ENCODE measurements at regions not wholly inside any gene's neighbourhood (a gene's known extent, or its start where the extent isn't known, plus 50 kb on each side); places are given as distances from the start of the nearest gene placed in this dataset.

DNA sequence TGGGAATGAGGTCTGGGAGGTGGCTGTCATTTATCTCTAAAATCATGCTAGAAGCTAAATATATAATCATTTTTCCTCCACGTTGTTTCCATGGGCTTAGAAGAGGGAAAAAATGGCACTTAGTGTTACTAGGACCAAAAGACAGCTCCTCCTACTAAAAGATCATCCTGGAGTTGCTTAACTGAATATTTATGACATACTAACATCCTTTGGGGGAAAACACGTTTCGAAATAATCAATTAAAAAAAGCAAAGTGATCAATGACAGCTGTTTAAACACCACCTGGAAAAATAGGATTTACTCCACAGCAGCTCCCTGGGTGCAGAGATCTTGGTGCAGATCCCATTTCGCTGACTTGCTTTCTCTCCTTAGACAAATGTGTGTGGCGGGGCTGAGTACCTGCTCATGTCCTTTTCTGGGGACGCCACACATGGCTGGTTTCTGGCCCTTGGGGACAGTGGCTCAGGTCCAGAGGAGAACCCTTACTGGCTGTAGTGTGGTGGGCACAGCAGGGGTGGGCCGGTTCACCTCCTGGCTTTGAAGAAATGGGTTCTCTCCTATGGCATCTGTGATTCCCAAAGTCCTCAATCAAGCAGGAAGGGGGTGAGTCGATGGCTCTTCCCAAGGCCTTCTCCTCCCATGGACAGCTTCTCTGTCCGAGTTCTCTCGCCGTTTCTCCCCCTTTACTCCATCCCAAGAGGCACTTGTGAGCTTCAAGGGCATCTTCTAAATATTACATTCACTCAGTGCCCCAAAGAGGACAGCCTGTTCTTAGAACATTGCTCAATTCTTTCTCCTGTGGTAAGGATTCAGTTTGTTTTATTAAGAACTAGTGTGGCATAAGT, 156.4 kb upstream of the KLF14 start:
- H3K9ac ChIP-seq: no peak overlapping the region
- H4K20me1 ChIP-seq: peaks cover 86 to 96% (median 95%) of the 10 kb centered on the region in 11 experiments
- H3K9me3 ChIP-seq (replicated peaks in 1 of 11): no peaks in the 10 kb centered on the region
- peaks cover 66 to 95% (median 90%) of the 10 kb centered on the region in 11 experiments for H3K36me3 ChIP-seq
- no peak for TF ChIP-seq Cebpa-rat (IDR thresholded peaks at IDR 0.05)
- no peak overlapping the region for H3K27ac ChIP-seq
- H3K27me3 ChIP-seq: no peaks in the 10 kb centered on the region
- no peak overlapping the region for H3K4me3 ChIP-seq
- no peak overlapping the region for H3K4me2 ChIP-seq
- peaks cover 31 to 46% (median 40%) of the 10 kb centered on the region in 10 experiments for H3K4me1 ChIP-seq

DNA sequence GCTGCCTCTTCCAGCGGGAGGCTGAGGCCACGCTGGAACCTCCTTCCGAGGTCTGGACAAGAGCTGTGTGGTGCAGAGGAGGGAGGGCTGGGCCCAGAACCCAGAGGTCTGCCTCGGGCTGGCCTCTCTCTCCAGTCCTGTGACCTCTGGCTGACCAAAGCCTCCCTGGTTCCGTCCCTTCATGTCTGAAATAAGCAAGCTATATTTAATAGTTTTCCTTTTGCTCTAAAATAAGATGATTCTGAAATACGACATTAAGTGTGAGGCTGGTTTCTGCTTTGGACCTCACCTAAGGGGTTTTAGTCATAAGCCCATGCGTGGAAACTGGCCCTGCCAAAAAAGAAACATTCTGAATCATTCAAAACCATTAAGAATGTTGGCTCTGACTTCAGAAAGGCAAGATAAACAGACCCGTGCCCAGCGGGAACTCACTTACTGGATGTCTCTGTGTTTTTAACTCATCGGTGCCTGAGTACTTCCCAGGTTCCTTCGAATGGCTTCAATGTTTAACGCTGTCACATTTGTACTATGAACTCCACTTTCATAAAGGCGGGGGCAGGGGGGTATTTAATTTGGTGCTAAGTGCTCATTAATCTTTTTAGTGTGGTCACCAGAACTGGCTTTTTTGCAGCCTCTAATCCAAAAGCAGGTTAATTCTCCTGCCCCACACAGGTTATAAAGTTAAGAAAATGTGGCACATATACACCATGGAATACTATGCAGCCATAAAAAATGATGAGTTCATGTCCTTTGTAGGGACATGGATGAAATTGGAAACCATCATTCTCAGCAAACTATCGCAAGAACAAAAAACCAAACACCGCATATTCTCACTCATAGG, 157.5 kb upstream of the KLF14 start:
- Histone ChIP-seq H3K4me1 (peaks cover 36 to 56% (median 49%) of the 10 kb centered on the region in 10 experiments), H3K9me3 (replicated peaks in 1 of 11) (no peaks in the 10 kb centered on the region), H3K4me3 (no peak overlapping the region), H3K36me3 (peaks cover 67 to 94% (median 88%) of the 10 kb centered on the region in 11 experiments), H3K9ac (no peak overlapping the region), H4K20me1 (peaks cover 86 to 96% (median 95%) of the 10 kb centered on the region in 11 experiments), H3K4me2 (no peak overlapping the region), H3K27me3 (no peaks in the 10 kb centered on the region), H3K27ac (no peak overlapping the region)
- TF ChIP-seq Cebpa-rat (IDR thresholded peaks at IDR 0.05): no peak

DNA sequence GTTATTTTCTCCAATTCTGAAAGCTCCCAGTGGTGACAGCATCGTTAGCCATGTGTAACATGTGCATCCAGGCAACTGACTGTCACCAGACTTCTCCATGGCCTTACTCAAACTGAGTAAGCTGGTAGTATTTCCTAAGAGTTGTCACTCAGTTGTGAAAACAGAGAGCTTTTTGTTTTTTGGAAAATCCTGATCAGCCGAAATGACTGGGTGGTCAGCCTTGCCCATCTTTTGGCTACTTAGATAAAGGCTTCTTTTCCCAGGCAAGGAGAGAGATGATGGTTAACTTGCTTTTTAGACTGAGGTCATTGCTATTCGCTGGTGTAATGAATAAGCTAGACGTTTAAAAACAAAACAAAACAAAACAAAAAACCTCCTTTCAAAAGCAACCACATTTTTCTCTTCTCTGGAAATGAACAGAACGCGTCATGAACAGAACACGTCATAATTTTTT, 159.5 kb upstream of the KLF14 start:
- Histone ChIP-seq H3K9me3 (replicated peaks in 1 of 11) (no peaks in the 10 kb centered on the region), H3K27ac (no peak overlapping the region; a peak in 1 of 22 replicates), H3K9ac (no peak overlapping the region), H3K4me1 (peaks cover 43 to 60% (median 54%) of the 10 kb centered on the region in 10 experiments), H3K36me3 (peaks cover 56 to 91% (median 82%) of the 10 kb centered on the region in 11 experiments), H3K27me3 (no peaks in the 10 kb centered on the region), H4K20me1 (peaks cover 86 to 96% (median 95%) of the 10 kb centered on the region in 11 experiments), H3K4me3 (no peak overlapping the region), H3K4me2 (peak overlapping the region in 6 of 11 experiments; percentile 31 to 77 (median 60); a peak in 6 of 22 replicates)
- TF ChIP-seq Cebpa-rat (IDR thresholded peaks at IDR 0.05): no peak

- TF ChIP-seq Cebpa-rat (IDR thresholded peaks at IDR 0.05): no peak
- H3K9ac ChIP-seq: peak overlapping the region in 2 of 11 experiments; percentile 17 to 32; a peak in 2 of 22 replicates
- H3K27me3 ChIP-seq: no peaks in the 10 kb centered on the region
- H3K4me3 ChIP-seq: no peak overlapping the region
- H3K4me2 ChIP-seq: peak overlapping the region in 10 of 11 experiments; percentile 4 to 77 (median 54); a peak in 19 of 22 replicates
- H3K9me3 ChIP-seq (replicated peaks in 1 of 11): no peaks in the 10 kb centered on the region
- peak overlapping the region in 3 of 11 experiments; percentile 0 to 33 (median 7); a peak in 1 of 22 replicates for H3K27ac ChIP-seq
- peaks cover 52 to 64% (median 59%) of the 10 kb centered on the region in 10 experiments for H3K4me1 ChIP-seq
- H3K36me3 ChIP-seq: peaks cover 51 to 91% (median 80%) of the 10 kb centered on the region in 11 experiments
- peaks cover 87 to 96% (median 95%) of the 10 kb centered on the region in 11 experiments for H4K20me1 ChIP-seq
Observed at GRCh38 chr7:130894146-130894908, 160.3 kb upstream of the KLF14 start.

GRCh38 chr7:130894909-130895750, 161.1 kb upstream of the KLF14 start:
- Histone ChIP-seq H3K36me3 (peaks cover 43 to 91% (median 80%) of the 10 kb centered on the region in 11 experiments; a peak in 21 of 22 replicates), H3K4me1 (peaks cover 60 to 72% (median 67%) of the 10 kb centered on the region in 10 experiments), H3K9ac (0 out of 22 replicates have a peak overlapping the region, but pooled peaks of 1 of the 11 experiments have one; percentile 17), H3K4me2 (peak overlapping the region in 9 of 11 experiments; percentile 4 to 77 (median 59); a peak in 18 of 22 replicates), H4K20me1 (peaks cover 89 to 96% (median 95%) of the 10 kb centered on the region in 11 experiments), H3K27me3 (no peaks in the 10 kb centered on the region), H3K9me3 (replicated peaks in 1 of 11) (no peaks in the 10 kb centered on the region), H3K4me3 (no peak overlapping the region), H3K27ac (no peak overlapping the region)
- TF ChIP-seq Cebpa-rat (IDR thresholded peaks at IDR 0.05): no peak

GRCh38 chr7:130896051-130896881, 162.3 kb upstream of the KLF14 start:
- H3K4me1 ChIP-seq: peaks cover 71 to 84% (median 78%) of the 10 kb centered on the region in 10 experiments
- H3K9me3 ChIP-seq (replicated peaks in 1 of 11): no peaks in the 10 kb centered on the region
- no peak overlapping the region for H3K4me3 ChIP-seq
- H3K27me3 ChIP-seq: no peaks in the 10 kb centered on the region
- H3K4me2 ChIP-seq: peak overlapping the region in 10 of 11 experiments; percentile 4 to 71 (median 29); a peak in 13 of 22 replicates
- peak overlapping the region in 2 of 11 experiments; percentile 12 to 17; a peak in 4 of 22 replicates for H3K9ac ChIP-seq
- H4K20me1 ChIP-seq: peaks cover 91 to 96% (median 95%) of the 10 kb centered on the region in 11 experiments
- H3K36me3 ChIP-seq: peaks cover 32 to 91% (median 80%) of the 10 kb centered on the region in 11 experiments; a peak in 21 of 22 replicates
- H3K27ac ChIP-seq: 0 out of 22 replicates have a peak overlapping the region, but pooled peaks of 2 of the 11 experiments have one; percentile 9 to 23
- no peak for TF ChIP-seq Cebpa-rat (IDR thresholded peaks at IDR 0.05)

Data from BLaER1 treated with 17β-estradiol and CSF1 and Interleukin-3, amounts not matched to agents 10 nM and 100 nM (cell line).